A549 (cell line): ENCODE measurements at regions not wholly inside any gene's neighbourhood (a gene's known extent, or its start where the extent isn't known, plus 50 kb on each side); places are given as distances from the start of the nearest gene placed in this dataset.

Experiments
- ATAC-seq, 2 experiments: fragments of 200-7000 bp in 1 of 2; fragments of >200 bp in 1 of 2; cut with Nextera tagmentation in 1 of 2; cut with Tn5 transposase in 1 of 2; 3 replicates each; pipeline versions ENCODE4 v1.8.0 to v1.9.1; 2018 to 2020; ENCODE audit warnings: mild to moderate bottlenecking in 1 of 2, moderate library complexity in 1 of 2
- CTCF ChIA-PET: fragments of 300-600 bp; sonication (Branson Sonifier 250); formaldehyde crosslinking; extraction: SDS; loops from one replicate; lab custom pipeline; 2021; ENCODE audit warnings: antibody characterized with exemption, inconsistent platforms; lab: Yijun Ruan, JAX
- POLR2A ChIA-PET: fragments of 350-600 bp; formaldehyde crosslinking; extraction: SDS; loops from one replicate; lab custom pipeline; 2021; ENCODE audit warnings: antibody characterized with exemption, inconsistent platforms; lab: Yijun Ruan, JAX
- DNase-seq, 2 experiments: peaks; one replicate each; pipeline versions ENCODE4 v3.0.0 to v3.0.0-alpha.2; 2011 to 2016; ENCODE audit warnings: low read depth in 1 of 2, low spot score in 1 of 2
- FAIRE-seq: peaks from 2 replicates; lab custom pipeline; 2011; peaks lifted over from hg19 to GRCh38; lab: Jason Lieb, UNC
- H3K27ac ChIP-seq, 2 experiments: fragments of >200 bp; sonication (Bioruptor Twin); formaldehyde crosslinking; 3 replicates each; pipeline ENCODE4 v1.5.1; 2016 to 2017
- H3K4me1 ChIP-seq: fragments of >200 bp; sonication (Bioruptor Twin); formaldehyde crosslinking; 3 replicates; pipeline ENCODE4 v1.6.1; 2016
- H3K4me2 ChIP-seq: fragments of >200 bp; sonication (Bioruptor Twin); formaldehyde crosslinking; 3 replicates; pipeline ENCODE4 v1.6.1; 2016
- H3K4me3 ChIP-seq: fragments of >200 bp; sonication (Bioruptor Twin); formaldehyde crosslinking; 3 replicates; pipeline ENCODE4 v1.5.1; 2016
- H3K9me3 ChIP-seq: fragments of >200 bp; sonication (Bioruptor Twin); formaldehyde crosslinking; 3 replicates; pipeline ENCODE4 v1.6.1; 2016
- BCL3 ChIP-seq: fragments of >200 bp; sonication (Bioruptor Twin); formaldehyde crosslinking; IDR thresholded peaks from 3 replicates; pipeline ENCODE4 v1.6.1; 2016
- BHLHE40 ChIP-seq: IDR thresholded peaks from 2 replicates; pipeline ENCODE4 v1.6.1; 2012; ENCODE audit warnings: low read depth, low read length, inconsistent platforms
- CBX2 ChIP-seq: fragments of 200-600 bp; sonication (generic); IDR thresholded peaks from 2 replicates; pipeline ENCODE4 v1.6.1; 2016; ENCODE audit warnings: low read depth, mild to moderate bottlenecking, borderline replicate concordance
- CBX8 ChIP-seq: fragments of 200-600 bp; sonication (generic); IDR thresholded peaks from 2 replicates; pipeline ENCODE4 v1.6.1; 2016
- CTCF ChIP-seq: fragments of >200 bp; sonication (Bioruptor Twin); formaldehyde crosslinking; IDR thresholded peaks from 3 replicates; pipeline ENCODE4 v1.5.1; 2016
- E2F6 ChIP-seq: IDR thresholded peaks from 2 replicates; pipeline ENCODE4 v1.6.1; 2012; ENCODE audit warnings: low read depth, borderline replicate concordance
- ESRRA ChIP-seq: fragments of 150-350 bp; IDR thresholded peaks from 2 replicates; pipeline ENCODE4 v1.6.1; 2014; ENCODE audit warnings: mild to moderate bottlenecking, low read length, borderline replicate concordance
- FOSB ChIP-seq: fragments of 250-450 bp; sonication (Bioruptor Pico); IDR thresholded peaks from 2 replicates; pipeline ENCODE4 v1.5.0; 2020; ENCODE audit warnings: mild to moderate bottlenecking, moderate library complexity
- FOSL2 ChIP-seq, 2 experiments: fragments of 450-650 bp in 1 of 2; fragments of >200 bp in 1 of 2; sonication (Bioruptor Twin) in 1 of 2; formaldehyde crosslinking; IDR thresholded peaks; 2 replicates each; pipeline versions ENCODE4 v1.5.0 to v1.6.1; 2016 to 2020; ENCODE audit warnings: mild to moderate bottlenecking in 1 of 2, moderate library complexity in 1 of 2
- GATA3 ChIP-seq: IDR thresholded peaks from 2 replicates; pipeline ENCODE4 v1.6.1; 2012; ENCODE audit warnings: borderline replicate concordance
- HMGXB4 ChIP-seq: fragments of 250-450 bp; sonication (Bioruptor Pico); IDR thresholded peaks from 2 replicates; pipeline ENCODE4 v1.5.0; 2021; ENCODE audit warnings: mild to moderate bottlenecking, moderate library complexity, borderline replicate concordance
- JUN ChIP-seq, 2 experiments: fragments of >200 bp; sonication (Bioruptor Twin); formaldehyde crosslinking; IDR thresholded peaks; 2 replicates in 1 of 2; 3 replicates in 1 of 2; pipeline ENCODE4 v1.6.1; 2016 to 2017
- NFE2L2 ChIP-seq: fragments of 150-350 bp; conservative IDR thresholded peaks from 2 replicates; pipeline ENCODE4 v1.6.1; 2014; ENCODE audit warnings: low read length
- NR3C1 ChIP-seq: fragments of >200 bp; sonication (Bioruptor Twin); formaldehyde crosslinking; IDR thresholded peaks from 3 replicates; pipeline ENCODE4 v1.6.1; 2017
- PBX3 ChIP-seq: IDR thresholded peaks from 2 replicates; pipeline ENCODE4 v1.6.1; 2012
- RARB ChIP-seq: fragments of 250-450 bp; sonication (Bioruptor Pico); IDR thresholded peaks from 2 replicates; pipeline ENCODE4 v1.8.0; 2021; ENCODE audit warnings: mild to moderate bottlenecking, moderate library complexity
- RCOR1 ChIP-seq: fragments of 150-350 bp; IDR thresholded peaks from 2 replicates; pipeline ENCODE4 v1.6.1; 2014; ENCODE audit warnings: antibody characterized with exemption, low read length, low read depth
- REST ChIP-seq: fragments of 200-600 bp; sonication (generic); IDR thresholded peaks from 2 replicates; pipeline ENCODE4 v1.6.1; 2016; ENCODE audit warnings: antibody characterized with exemption, mild to moderate bottlenecking, moderate library complexity
- RFX5 ChIP-seq: fragments of 450-650 bp; IDR thresholded peaks from 2 replicates; pipeline ENCODE4 v1.7.1; 2014; ENCODE audit warnings: antibody characterized with exemption, mild to moderate bottlenecking, moderate library complexity
- TFCP2L1 ChIP-seq: fragments of 250-450 bp; sonication (Bioruptor Pico); IDR thresholded peaks from 2 replicates; pipeline ENCODE4 v1.5.0; 2021; ENCODE audit warnings: mild to moderate bottlenecking
- ZNF302 ChIP-seq: fragments of 250-450 bp; sonication (Bioruptor Pico); IDR thresholded peaks from 2 replicates; pipeline ENCODE4 v1.9.0; 2021; ENCODE audit warnings: inconsistent platforms, mild to moderate bottlenecking, moderate library complexity
- WGBS: methylation state at CpG from one replicate; pipeline ENCODE4 v1.1.6; 2017; ENCODE audit errors: missing lambda C conversion rate; 5-methylcytosine and 5-hydroxymethylcytosine counted together

GRCh38 chr3:113064183-113064582, 73.4 kb downstream of the GTPBP8 start:
- ChIA-PET CTCF (interaction anchor here (1.8 kb wide), 1 partner anchor 224 kb away, joined by 7 read pairs; no protein-coding TSS in a partner anchor), POLR2A (no interaction called here)
- no peak for ATAC-seq
- no peaks in the 10 kb centered on the region for H3K9me3 ChIP-seq
- no peak for DNase-seq
- no peak for FAIRE-seq
- H3K4me1 ChIP-seq: peaks cover 9% of the 10 kb centered on the region; the same call in 2 of the 3 replicates
- TF ChIP-seq HMGXB4: no peak
- no peak for TF ChIP-seq BHLHE40
- TF ChIP-seq ZNF302 (CRISPR knock-in tag): no peak
- no peak for TF ChIP-seq RCOR1
- TF ChIP-seq GATA3: no peak
- no peak for TF ChIP-seq PBX3
- no peak for TF ChIP-seq CBX8
- TF ChIP-seq CTCF: no peak
- no peak for TF ChIP-seq FOSL2 (IDR thresholded peaks at IDR 0.05)
- no peak for TF ChIP-seq FOSL2 (CRISPR knock-in tag; IDR thresholded peaks at IDR 0.05)
- no peak for TF ChIP-seq E2F6
- TF ChIP-seq ESRRA: no peak
- TF ChIP-seq REST: no peak
- TF ChIP-seq NFE2L2: no peak
- no peak for TF ChIP-seq FOSB (CRISPR knock-in tag)
- no peak overlapping the region; a peak in 1 of 6 replicates for H3K27ac ChIP-seq
- no peak overlapping the region for H3K4me2 ChIP-seq
- WGBS: 88% methylated on average over 1 of the region's 1 CpG
- no peak overlapping the region for H3K4me3 ChIP-seq

- WGBS: 65% methylated on average over 3 of the region's 3 CpGs
- no peak for TF ChIP-seq RARB
- no peak for TF ChIP-seq BCL3
- TF ChIP-seq GATA3: no peak
- TF ChIP-seq REST: no peak
- no peak for TF ChIP-seq NR3C1
- no peak for TF ChIP-seq RFX5
- no peak for TF ChIP-seq JUN (IDR thresholded peaks at IDR 0.05)
- no peak for TF ChIP-seq CBX2
- TF ChIP-seq TFCP2L1 (CRISPR knock-in tag): no peak
- ChIA-PET POLR2A (no interaction called here), CTCF (interaction anchor here (0.8 to 1.8 kb wide), 5 partner anchors 30 to 423 kb away, joined by 3 to 7 read pairs (median 4); no protein-coding TSS in a partner anchor)
- peaks cover 13% of the 10 kb centered on the region for H3K4me1 ChIP-seq
- FAIRE-seq: no peak
- H3K4me3 ChIP-seq: no peak overlapping the region
- H3K4me2 ChIP-seq: no peak overlapping the region
- H3K9me3 ChIP-seq: no peaks in the 10 kb centered on the region
- DNase-seq: no peak
- ATAC-seq: no peak
- no peak overlapping the region for H3K27ac ChIP-seq
Measured at GRCh38 chr3:113065336-113065735, 74.6 kb downstream of the GTPBP8 start.
